AG09319 (cell line): ENCODE measurements at regions not wholly inside any gene's neighbourhood (a gene's known extent, or its start where the extent isn't known, plus 50 kb on each side); places are given as distances from the start of the nearest gene placed in this dataset.
"Not testable (repeated sequence)": the region's sequence is repeated elsewhere in the genome, so short reads cannot be mapped to it uniquely, and the experiment has no call there.

Source experiments
- DNase-seq: peaks from one replicate; pipeline ENCODE4 v3.0.0-alpha.2; 2010; ENCODE audit warnings: low read depth; ENCODE audit errors: extremely low read depth
- CTCF ChIP-seq: IDR thresholded peaks from 2 replicates; pipeline ENCODE4 v1.5.1; 2011; ENCODE audit warnings: low read depth, mild to moderate bottlenecking, inconsistent platforms, low read length, moderate library complexity

- no peak for DNase-seq
- no peak for TF ChIP-seq CTCF
These were observed 105.8 kb upstream of the TRIM77 start for GRCh38 chr11:89604281-89604680.

- DNase-seq = not testable (repeated sequence)
These were observed 103.3 kb upstream of the TRIM77 start for GRCh38 chr11:89606845-89607244.

GRCh38 chr11:89607497-89607896 lies 102.6 kb upstream of the TRIM77 start:
- DNase-seq = not testable (repeated sequence)

- no peak for DNase-seq
- TF ChIP-seq CTCF = no peak
These were observed 101.7 kb upstream of the TRIM77 start for GRCh38 chr11:89608234-89608966.

GRCh38 chr11:89612096-89612495 lies 98.0 kb upstream of the TRIM77 start:
- no peak for DNase-seq
- TF ChIP-seq CTCF = no peak

- TF ChIP-seq CTCF = no peak
- no peak for DNase-seq
These were observed 96.2 kb upstream of the TRIM77 start for GRCh38 chr11:89613911-89614310.

- not testable (repeated sequence) for DNase-seq
- peak; percentile 21 for TF ChIP-seq CTCF
These were observed 95.7 kb upstream of the TRIM77 start for GRCh38 chr11:89614428-89614827.

- not testable (repeated sequence) for DNase-seq
These were observed 94.5 kb upstream of the TRIM77 start for GRCh38 chr11:89615642-89616041.

GRCh38 chr11:89616161-89616560 lies 93.9 kb upstream of the TRIM77 start:
- DNase-seq = not testable (repeated sequence)
